Endothelial cell of hepatic sinusoid (primary cell): ENCODE measurements at regions not wholly inside any gene's neighbourhood (a gene's known extent, or its start where the extent isn't known, plus 50 kb on each side); places are given as distances from the start of the nearest gene placed in this dataset.
"Not testable (repeated sequence)": the region's sequence is repeated elsewhere in the genome, so short reads cannot be mapped to it uniquely, and the experiment has no call there.

Experiments
- in situ Hi-C: cut with HindIII; loops from 2 replicates; pipeline ENCODE4 v1.10.0; 2017; ENCODE audit warnings: low sequenced_read_pairs

GRCh38 chr3:6444888-6445658 is 415.8 kb upstream of the GRM7 start:
- in situ Hi-C loops = no loop called here

DNA sequence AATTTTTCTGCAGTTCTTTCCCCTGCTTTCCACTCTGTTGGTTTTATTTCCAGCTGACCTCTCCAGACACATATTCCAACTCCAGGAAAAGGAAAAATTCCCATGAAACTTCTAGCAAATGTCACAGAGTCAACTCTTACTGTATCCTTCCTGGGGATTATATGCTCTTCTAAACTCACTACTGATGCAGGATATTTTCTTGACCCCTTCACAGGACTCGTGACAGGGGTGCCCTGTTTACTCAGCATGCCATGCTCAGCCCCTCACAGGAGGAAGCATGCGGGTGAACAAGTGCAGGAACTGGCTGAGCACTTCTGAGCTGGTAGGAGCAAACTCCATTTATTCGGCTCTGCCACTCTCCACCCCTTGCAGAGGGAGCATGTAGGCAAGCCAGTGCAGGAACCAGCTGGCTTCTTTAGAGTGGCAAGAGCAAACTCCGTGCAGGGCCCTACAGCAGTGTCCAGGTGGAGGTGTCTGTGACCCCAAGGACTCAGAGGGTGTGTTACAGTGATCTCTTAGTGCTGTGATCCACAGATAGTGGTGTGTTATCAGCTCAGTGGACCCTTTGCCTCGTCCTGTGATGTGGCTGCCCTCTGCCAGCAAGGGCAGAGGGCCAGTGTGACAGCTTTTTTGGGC is 413.6 kb upstream of the GRM7 start:
- in situ Hi-C loops = no loop called here

DNA sequence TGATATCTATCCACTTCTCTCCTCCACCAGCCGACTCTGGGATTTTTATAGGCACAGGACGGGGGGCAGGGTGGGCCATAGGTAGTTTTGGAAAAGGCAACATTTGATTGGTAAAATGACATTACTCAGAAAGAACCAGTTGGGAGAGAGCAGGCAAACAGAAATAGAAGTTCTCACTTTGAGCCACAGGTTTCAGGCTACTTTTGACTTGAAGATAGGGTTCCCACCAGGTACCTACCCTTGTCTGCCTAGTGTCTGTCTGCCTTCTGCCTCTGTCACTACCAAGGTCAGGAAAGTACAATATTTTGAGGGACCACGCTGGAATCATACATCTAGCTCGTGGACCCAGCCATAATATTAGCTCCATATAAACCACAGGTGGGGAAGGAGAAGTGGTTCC is 412.9 kb upstream of the GRM7 start:
- in situ Hi-C loops = no loop called here

DNA sequence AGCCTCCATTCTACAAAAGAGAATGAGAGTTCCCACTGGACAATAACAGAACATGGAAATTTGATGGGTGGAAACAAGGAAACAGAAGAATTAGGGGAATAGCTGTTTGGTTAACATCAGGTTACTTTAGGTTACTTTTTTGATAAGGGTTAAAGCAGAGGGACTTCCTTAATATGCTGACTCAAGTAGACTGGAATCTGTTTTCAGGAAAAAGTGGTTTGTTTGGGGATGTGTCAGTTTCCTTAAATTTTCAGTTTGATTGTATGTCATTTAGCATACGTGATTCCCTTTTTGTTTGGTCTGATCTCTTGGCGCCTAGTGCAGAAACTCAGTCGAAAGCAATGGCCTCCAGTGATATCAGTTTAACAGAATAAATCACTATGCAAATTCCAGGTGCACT is 411.8 kb upstream of the GRM7 start:
- in situ Hi-C loops = no loop called here

DNA sequence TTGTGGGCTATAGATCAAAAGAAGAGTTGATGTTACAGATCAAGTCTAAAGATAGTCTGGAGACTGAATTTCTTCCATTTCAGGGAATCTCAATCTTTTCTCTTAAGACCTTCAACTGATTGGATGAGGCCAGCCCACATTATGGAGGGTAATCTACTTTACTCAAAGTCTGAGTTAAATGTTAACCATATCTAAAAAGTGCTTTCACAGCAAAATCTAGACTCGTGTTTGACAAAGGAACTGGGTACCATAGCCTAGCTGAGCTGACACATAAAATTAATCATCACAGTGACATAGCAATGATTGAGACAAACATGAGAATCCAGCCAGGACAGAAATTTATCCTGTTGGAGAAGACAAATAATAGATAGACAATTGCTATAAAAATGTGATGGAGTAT is 407.9 kb upstream of the GRM7 start:
- in situ Hi-C loops = no loop called here

DNA sequence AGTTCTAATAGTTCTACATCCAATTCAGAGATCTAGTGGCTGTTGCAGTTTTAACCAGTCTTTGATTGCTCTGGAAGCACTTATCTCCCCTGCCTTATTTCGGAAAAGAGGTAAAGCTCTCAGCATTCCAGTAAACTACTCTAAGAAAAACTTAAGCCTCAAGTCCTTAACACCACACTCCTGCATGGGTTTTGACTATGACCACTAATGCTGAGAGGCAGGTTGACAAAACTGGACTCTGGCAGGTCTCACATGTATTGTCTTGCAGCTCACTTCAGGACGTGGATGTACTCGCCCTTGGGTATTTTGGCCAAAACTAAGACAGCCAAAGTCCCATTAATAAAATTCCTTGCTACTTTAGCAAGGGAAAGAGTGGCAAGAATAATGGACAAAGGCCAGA is 405.9 kb upstream of the GRM7 start:
- in situ Hi-C loops = no loop called here

GRCh38 chr3:6467186-6467585 is 393.7 kb upstream of the GRM7 start:
- in situ Hi-C loops = no loop called here

DNA sequence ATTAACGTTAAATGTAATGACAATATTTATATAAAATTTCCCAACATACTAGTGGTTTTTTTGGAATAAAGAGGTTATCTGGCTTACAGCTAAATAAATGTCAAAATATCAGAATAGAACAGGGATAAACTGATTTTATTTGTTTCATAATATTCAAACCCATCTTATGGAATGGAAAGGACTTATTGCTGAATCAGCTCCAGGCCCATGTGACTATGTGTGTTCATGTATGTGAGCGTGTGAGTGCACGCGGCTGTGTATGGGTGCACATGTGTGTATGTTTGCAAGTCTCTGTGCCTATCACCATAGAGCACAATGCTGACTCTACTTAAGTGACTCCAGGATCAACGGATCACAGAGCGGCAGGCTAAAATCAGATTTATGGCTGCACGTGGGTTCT is 392.3 kb upstream of the GRM7 start:
- in situ Hi-C loops = no loop called here

DNA sequence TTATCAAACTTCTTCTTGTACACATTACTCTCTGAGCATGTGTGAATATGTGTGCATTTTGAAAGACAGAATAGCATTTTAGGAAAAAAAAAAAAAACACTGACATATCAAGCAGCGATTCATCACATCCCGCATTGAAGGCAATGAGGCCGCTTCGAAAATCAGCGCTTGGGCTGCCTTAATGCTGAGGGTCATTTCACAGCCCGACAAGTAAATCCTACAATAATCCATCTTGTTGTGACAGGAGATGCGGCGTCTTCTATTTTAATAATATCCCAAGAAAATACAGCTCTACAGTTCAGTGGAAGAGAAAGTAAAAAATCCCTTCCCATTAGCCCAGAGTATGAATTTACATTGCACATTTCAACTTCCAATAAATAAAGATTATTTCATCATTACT is 389.2 kb upstream of the GRM7 start:
- in situ Hi-C loops = no loop called here

GRCh38 chr3:6490487-6491327 is 370.2 kb upstream of the GRM7 start:
- in situ Hi-C loops = not testable (repeated sequence)

- in situ Hi-C loops = no loop called here
Observed at GRCh38 chr3:6491768-6492167, 369.1 kb upstream of the GRM7 start.

- in situ Hi-C loops = no loop called here
Observed at GRCh38 chr3:6492306-6492705, 368.6 kb upstream of the GRM7 start.

DNA sequence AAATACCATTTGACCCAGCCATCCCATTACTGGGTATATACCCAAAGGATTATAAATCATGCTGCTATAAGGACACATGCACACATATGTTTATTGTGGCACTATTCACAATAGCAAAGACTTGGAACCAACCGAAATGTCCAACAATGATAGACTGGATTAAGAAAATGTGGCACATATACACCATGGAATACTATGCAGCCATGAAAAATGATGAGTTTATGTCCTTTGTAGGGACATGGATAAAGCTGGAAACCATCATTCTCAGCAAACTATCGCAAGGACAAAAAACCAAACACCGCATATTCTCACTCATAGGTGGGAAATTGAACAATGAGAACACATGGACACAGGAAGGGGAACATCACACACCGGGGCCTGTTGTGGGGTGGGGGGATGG is 362.0 kb upstream of the GRM7 start:
- in situ Hi-C loops = not testable (repeated sequence)

GRCh38 chr3:6504347-6504746 is 356.6 kb upstream of the GRM7 start:
- in situ Hi-C loops = no loop called here

DNA sequence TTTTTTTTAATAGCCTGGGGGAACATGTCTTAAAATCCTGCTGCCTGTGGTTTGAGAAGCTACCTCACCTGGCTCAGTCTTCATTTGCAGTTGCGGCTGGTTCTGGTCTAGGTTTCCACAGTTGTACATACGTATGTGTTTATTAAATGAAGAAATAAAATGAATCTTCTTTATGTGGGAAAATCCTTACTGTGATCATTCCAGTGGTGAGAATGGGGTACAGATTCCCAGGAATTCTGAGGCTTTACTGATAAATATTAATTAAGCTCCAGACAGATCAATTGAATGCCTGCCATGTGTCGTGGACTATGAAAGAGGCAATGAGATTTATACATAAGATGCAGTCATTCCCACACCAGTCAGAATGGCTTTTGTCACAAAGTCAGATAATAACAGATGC is 356.1 kb upstream of the GRM7 start:
- in situ Hi-C loops = no loop called here

DNA sequence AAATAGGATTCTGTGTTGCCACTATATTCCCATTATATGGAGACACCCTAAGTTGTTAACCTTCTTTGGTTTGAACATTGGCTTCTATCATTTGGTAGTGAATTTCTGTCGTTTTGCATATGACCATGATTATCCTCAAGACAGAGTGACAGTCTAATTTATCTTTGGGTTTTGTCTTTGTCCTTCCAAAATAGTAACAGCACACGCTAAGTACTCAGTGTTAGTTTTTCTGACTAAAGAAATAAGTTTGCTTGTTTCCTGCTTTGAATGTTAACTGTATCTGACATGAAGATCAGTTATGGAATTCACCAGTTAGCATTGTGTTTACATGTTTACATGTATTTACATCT is 352.5 kb upstream of the GRM7 start:
- in situ Hi-C loops = no loop called here

- in situ Hi-C loops = no loop called here
Observed at GRCh38 chr3:6509576-6509975, 351.3 kb upstream of the GRM7 start.

DNA sequence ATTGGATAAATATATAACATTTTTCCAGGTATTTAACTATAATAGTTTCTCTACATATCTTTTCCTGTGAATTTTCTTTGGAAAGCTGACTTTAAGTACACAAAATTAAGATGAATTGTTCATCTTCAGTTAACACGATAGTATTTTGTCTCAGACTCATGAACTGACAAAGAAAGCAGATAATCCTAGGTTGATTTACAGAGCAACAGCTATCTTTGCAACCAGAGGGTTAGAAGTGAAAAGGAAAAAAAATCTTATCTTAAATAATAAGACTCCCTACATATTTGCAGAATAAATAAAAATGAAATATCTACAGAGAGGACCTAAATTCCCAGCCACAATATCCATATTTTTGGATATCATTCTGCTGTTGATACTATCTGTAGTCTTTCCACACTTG is 350.2 kb upstream of the GRM7 start:
- in situ Hi-C loops = no loop called here

DNA sequence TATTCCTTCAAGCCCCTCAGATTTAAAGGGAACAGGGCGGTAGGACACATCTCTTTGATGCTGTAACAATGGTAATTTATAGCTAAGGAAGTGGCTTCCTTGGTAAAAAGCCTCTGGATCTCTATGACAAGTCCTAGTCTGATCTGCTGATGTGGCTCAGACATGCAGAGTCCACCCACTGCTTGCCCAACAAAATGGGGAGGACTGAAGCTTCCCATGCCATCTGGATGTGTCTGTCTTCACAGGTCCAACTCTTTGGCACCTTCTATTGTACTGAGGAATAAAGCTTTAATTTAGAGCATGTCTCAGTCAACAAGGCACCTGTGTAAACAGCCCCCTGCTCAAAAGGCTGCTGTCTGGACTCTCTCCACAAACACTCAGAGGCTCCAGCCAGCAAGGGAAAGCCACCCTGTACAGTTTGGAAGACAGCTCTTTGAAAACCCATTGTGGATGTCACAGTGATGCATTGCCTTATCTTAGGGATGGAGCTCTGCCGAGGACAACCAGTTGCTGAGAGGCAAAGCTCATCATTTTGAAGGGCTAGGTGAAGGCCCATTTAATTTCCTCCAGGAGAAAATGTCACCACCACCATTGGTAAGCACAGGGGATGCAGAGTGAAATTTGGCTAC is 348.6 kb upstream of the GRM7 start:
- in situ Hi-C loops = no loop called here

GRCh38 chr3:6516143-6516542 is 344.8 kb upstream of the GRM7 start:
- in situ Hi-C loops = no loop called here

DNA sequence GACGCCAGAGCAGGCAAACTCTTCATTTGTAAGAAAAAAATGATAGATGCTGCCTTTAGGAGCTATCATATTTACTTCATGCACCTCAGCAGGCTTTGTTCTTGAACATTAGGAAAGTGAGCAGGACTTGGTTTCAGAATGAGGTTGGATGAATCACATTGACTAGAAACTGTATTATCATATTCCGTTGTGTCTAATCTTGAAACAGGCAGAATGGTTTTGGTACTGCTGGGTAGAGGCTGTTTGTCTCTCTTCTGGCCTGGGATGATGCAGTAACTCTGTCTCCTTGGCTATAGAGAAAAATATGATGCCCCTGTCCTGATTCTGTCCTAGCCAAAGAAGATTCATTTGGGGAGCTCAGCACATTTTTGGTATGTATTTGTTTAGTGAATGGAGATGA is 344.2 kb upstream of the GRM7 start:
- in situ Hi-C loops = no loop called here
